K562 (cell line): ENCODE measurements at regions not wholly inside any gene's neighbourhood (a gene's known extent, or its start where the extent isn't known, plus 50 kb on each side); places are given as distances from the start of the nearest gene placed in this dataset.

Experiments used
- ASH1L ChIP-seq: fragments of 450-650 bp; IDR thresholded peaks from 2 replicates; pipeline ENCODE4 v1.6.1; 2018; ENCODE audit warnings: borderline replicate concordance, mild to moderate bottlenecking, low read depth; ENCODE audit not compliant: partially characterized antibody
- EP400 ChIP-seq: fragments of 450-650 bp; IDR thresholded peaks from 2 replicates; pipeline ENCODE4 v1.6.1; 2017; ENCODE audit warnings: antibody characterized with exemption, mild to moderate bottlenecking, moderate library complexity
- JUNB ChIP-seq: fragments of 450-650 bp; formaldehyde crosslinking; conservative IDR thresholded peaks from 2 replicates; pipeline ENCODE4 v1.4.0; 2020; ENCODE audit warnings: mild to moderate bottlenecking
- MTA3 ChIP-seq: fragments of 450-650 bp; formaldehyde crosslinking; IDR thresholded peaks from 2 replicates; pipeline ENCODE4 v1.6.1; 2017; ENCODE audit warnings: mild to moderate bottlenecking, borderline replicate concordance
- NR3C1 ChIP-seq: sonication (generic); formaldehyde crosslinking; IDR thresholded peaks from 2 replicates; pipeline ENCODE4 v1.8.1; 2022; ENCODE audit warnings: missing genetic modification reagents
- PHF8 ChIP-seq: fragments of 200-600 bp; sonication (generic); IDR thresholded peaks from 2 replicates; pipeline ENCODE4 v1.6.1; 2012; ENCODE audit warnings: mixed run types, mild to moderate bottlenecking, inconsistent platforms, low read length, moderate library complexity, borderline replicate concordance
- RBM25 ChIP-seq: fragments of 200-400 bp; formaldehyde crosslinking; IDR thresholded peaks from 2 replicates; pipeline ENCODE4 v1.6.1; 2018; ENCODE audit warnings: low read length, low read depth, moderate library complexity; ENCODE audit not compliant: severe bottlenecking
- TFAP4 ChIP-seq: sonication (generic); formaldehyde crosslinking; IDR thresholded peaks from 2 replicates; pipeline ENCODE4 v1.8.0; 2022; ENCODE audit warnings: missing genetic modification reagents, mild to moderate bottlenecking, moderate library complexity, borderline replicate concordance
- ZNF407 ChIP-seq: fragments of 450-650 bp; IDR thresholded peaks from 2 replicates; pipeline ENCODE4 v1.6.1; 2016; ENCODE audit warnings: low read depth
- TF ChIP-seq, protein P1 (sequence below): sonication (generic); formaldehyde crosslinking; IDR thresholded peaks from 2 replicates; pipeline ENCODE4 v1.8.0; 2022; ENCODE audit warnings: mild to moderate bottlenecking, missing genetic modification reagents

GRCh38 chr7:131274986-131275385, 52.7 kb upstream of the MKLN1 start (continued):
- TF ChIP-seq, protein P1, sequence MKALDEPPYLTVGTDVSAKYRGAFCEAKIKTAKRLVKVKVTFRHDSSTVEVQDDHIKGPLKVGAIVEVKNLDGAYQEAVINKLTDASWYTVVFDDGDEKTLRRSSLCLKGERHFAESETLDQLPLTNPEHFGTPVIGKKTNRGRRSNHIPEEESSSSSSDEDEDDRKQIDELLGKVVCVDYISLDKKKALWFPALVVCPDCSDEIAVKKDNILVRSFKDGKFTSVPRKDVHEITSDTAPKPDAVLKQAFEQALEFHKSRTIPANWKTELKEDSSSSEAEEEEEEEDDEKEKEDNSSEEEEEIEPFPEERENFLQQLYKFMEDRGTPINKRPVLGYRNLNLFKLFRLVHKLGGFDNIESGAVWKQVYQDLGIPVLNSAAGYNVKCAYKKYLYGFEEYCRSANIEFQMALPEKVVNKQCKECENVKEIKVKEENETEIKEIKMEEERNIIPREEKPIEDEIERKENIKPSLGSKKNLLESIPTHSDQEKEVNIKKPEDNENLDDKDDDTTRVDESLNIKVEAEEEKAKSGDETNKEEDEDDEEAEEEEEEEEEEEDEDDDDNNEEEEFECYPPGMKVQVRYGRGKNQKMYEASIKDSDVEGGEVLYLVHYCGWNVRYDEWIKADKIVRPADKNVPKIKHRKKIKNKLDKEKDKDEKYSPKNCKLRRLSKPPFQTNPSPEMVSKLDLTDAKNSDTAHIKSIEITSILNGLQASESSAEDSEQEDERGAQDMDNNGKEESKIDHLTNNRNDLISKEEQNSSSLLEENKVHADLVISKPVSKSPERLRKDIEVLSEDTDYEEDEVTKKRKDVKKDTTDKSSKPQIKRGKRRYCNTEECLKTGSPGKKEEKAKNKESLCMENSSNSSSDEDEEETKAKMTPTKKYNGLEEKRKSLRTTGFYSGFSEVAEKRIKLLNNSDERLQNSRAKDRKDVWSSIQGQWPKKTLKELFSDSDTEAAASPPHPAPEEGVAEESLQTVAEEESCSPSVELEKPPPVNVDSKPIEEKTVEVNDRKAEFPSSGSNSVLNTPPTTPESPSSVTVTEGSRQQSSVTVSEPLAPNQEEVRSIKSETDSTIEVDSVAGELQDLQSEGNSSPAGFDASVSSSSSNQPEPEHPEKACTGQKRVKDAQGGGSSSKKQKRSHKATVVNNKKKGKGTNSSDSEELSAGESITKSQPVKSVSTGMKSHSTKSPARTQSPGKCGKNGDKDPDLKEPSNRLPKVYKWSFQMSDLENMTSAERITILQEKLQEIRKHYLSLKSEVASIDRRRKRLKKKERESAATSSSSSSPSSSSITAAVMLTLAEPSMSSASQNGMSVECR (CRISPR knock-in tag) = no peak
- TF ChIP-seq JUNB (CRISPR knock-in tag) = no peak
- no peak for TF ChIP-seq PHF8
- no peak for TF ChIP-seq ASH1L
- TF ChIP-seq TFAP4 (CRISPR knock-in tag) = no peak
- no peak for TF ChIP-seq NR3C1
- no peak for TF ChIP-seq ZNF407
- TF ChIP-seq RBM25 = no peak
- TF ChIP-seq MTA3 = no peak
- TF ChIP-seq EP400 = no peak
